ENCODE measurements at regions not wholly inside any gene's neighbourhood (a gene's known extent, or its start where the extent isn't known, plus 50 kb on each side); places are given as distances from the start of the nearest gene placed in this dataset.
"Not testable (repeated sequence)": the region's sequence is repeated elsewhere in the genome, so short reads cannot be mapped to it uniquely, and the experiment has no call there.

GRCh38 chr14:30064454-30064853, 136.8 kb upstream of the PRKD1 start:
- Mint-ChIP-seq H3K4me1 (ENCODE audit: low read depth) (no peaks in the 10 kb centered on the region), H3K9me3 (ENCODE audit: low read depth) (peaks cover 12% of the 10 kb centered on the region), H3K27me3 (ENCODE audit: low read depth) (peaks cover 2% of the 10 kb centered on the region), H3K36me3 (ENCODE audit: low read depth) (no peaks in the 10 kb centered on the region), H3K27ac (ENCODE audit: unreplicated experiment) (no peak overlapping the region), H3K4me3 (ENCODE audit: unreplicated experiment) (no peak overlapping the region)
- no peak for DNase-seq (ENCODE audit: low spot score)
- no peak for TF ChIP-seq CTCF (IDR thresholded peaks at IDR 0.05)

DNA sequence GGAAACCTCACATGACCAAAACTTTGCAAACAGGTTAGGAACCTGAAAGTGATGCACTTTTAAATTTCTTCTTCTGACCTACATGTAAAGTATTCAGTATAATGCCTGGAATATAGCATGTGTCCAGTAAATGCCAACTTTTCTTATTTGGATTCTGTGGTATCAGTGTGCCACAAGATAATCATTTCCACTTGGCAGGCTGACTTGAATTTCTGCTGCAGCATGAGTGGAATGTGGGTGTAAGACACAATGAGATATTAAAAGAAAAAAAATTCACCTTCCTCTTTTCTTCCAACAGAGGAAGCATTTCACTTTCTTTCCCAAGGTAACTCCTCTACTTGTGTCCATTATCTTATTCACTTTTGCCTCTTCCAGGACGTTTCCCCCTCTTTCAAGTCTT, 141.9 kb upstream of the PRKD1 start:
- no peak overlapping the region for H3K4me3 Mint-ChIP-seq (ENCODE audit: unreplicated experiment)
- H3K36me3 Mint-ChIP-seq (ENCODE audit: low read depth), result peaks cover 1% of the 10 kb centered on the region
- H3K27me3 Mint-ChIP-seq (ENCODE audit: low read depth), result peaks cover 1% of the 10 kb centered on the region
- H3K9me3 Mint-ChIP-seq (ENCODE audit: low read depth), result peaks cover 19% of the 10 kb centered on the region
- DNase-seq (ENCODE audit: low spot score), result no peak
- no peak overlapping the region for H3K27ac Mint-ChIP-seq (ENCODE audit: unreplicated experiment)
- no peaks in the 10 kb centered on the region for H3K4me1 Mint-ChIP-seq (ENCODE audit: low read depth)
- no peak for TF ChIP-seq CTCF (IDR thresholded peaks at IDR 0.05)

DNA sequence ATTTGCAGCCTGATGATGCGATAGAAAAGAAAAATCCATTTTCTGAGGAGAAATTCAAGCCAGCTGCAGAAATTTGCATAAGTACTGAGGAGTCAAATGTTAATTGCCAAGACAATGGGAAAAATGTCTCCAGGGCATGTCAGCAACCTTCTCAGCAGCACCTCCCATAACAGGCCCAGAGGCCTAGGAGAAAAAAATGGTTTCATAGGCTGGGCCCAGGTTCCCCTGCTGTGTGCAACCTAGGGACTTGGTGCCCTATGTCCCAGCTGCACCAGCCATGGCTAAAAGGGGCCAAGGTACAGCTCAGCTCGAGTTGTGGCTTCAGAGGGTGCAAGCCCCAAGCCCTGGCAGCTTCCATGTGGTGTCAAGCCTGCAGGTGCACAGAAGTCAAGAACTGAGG, 144.8 kb upstream of the PRKD1 start:
- not testable (repeated sequence) for H3K4me3 Mint-ChIP-seq (ENCODE audit: unreplicated experiment); H3K36me3 Mint-ChIP-seq (ENCODE audit: low read depth); H3K4me1 Mint-ChIP-seq (ENCODE audit: low read depth); H3K27ac Mint-ChIP-seq (ENCODE audit: unreplicated experiment); DNase-seq (ENCODE audit: low spot score); H3K27me3 Mint-ChIP-seq (ENCODE audit: low read depth)
- H3K9me3 Mint-ChIP-seq (ENCODE audit: low read depth), result peaks cover 10% of the 10 kb centered on the region

GRCh38 chr14:30077946-30078345, 150.3 kb upstream of the PRKD1 start:
- Mint-ChIP-seq H3K9me3 (ENCODE audit: low read depth) (peaks cover 7% of the 10 kb centered on the region), H3K27ac (ENCODE audit: unreplicated experiment) (no peak overlapping the region), H3K36me3 (ENCODE audit: low read depth) (peaks cover 1% of the 10 kb centered on the region), H3K4me3 (ENCODE audit: unreplicated experiment) (no peak overlapping the region), H3K27me3 (ENCODE audit: low read depth) (peaks cover 6% of the 10 kb centered on the region), H3K4me1 (ENCODE audit: low read depth) (no peaks in the 10 kb centered on the region)
- no peak for TF ChIP-seq CTCF (IDR thresholded peaks at IDR 0.05)
- no peak for DNase-seq (ENCODE audit: low spot score)

GRCh38 chr14:30078811-30079402, 151.3 kb upstream of the PRKD1 start:
- Mint-ChIP-seq H3K36me3 (ENCODE audit: low read depth) (peaks cover 1% of the 10 kb centered on the region), H3K4me1 (ENCODE audit: low read depth) (no peaks in the 10 kb centered on the region), H3K27me3 (ENCODE audit: low read depth) (peaks cover 10% of the 10 kb centered on the region), H3K27ac (ENCODE audit: unreplicated experiment) (no peak overlapping the region), H3K4me3 (ENCODE audit: unreplicated experiment) (no peak overlapping the region), H3K9me3 (ENCODE audit: low read depth) (peaks cover 4% of the 10 kb centered on the region)
- no peak for TF ChIP-seq CTCF (IDR thresholded peaks at IDR 0.05)
- no peak for DNase-seq (ENCODE audit: low spot score)

- Mint-ChIP-seq H3K4me1 (ENCODE audit: low read depth) (no peaks in the 10 kb centered on the region), H3K27me3 (ENCODE audit: low read depth) (peaks cover 4% of the 10 kb centered on the region), H3K27ac (ENCODE audit: unreplicated experiment) (no peak overlapping the region), H3K36me3 (ENCODE audit: low read depth) (no peaks in the 10 kb centered on the region), H3K4me3 (ENCODE audit: unreplicated experiment) (no peak overlapping the region), H3K9me3 (ENCODE audit: low read depth) (peaks cover 5% of the 10 kb centered on the region)
- no peak for DNase-seq (ENCODE audit: low spot score)
- no peak for TF ChIP-seq CTCF (IDR thresholded peaks at IDR 0.05)
Observed at GRCh38 chr14:30082486-30082885, 154.8 kb upstream of the PRKD1 start.
